GM12872 (cell line): ENCODE measurements at regions not wholly inside any gene's neighbourhood (a gene's known extent, or its start where the extent isn't known, plus 50 kb on each side); places are given as distances from the start of the nearest gene placed in this dataset.

Experiments used
- CTCF ChIP-seq: IDR thresholded peaks from 3 replicates; pipeline ENCODE4 v1.5.1; 2011; ENCODE audit warnings: low read depth, mild to moderate bottlenecking, low read length, moderate library complexity; ENCODE audit not compliant: insufficient read depth

- TF ChIP-seq CTCF: no peak
Measured at GRCh38 chr4:32129967-32130366, 1409.8 kb downstream of the PCDH7 start.

DNA sequence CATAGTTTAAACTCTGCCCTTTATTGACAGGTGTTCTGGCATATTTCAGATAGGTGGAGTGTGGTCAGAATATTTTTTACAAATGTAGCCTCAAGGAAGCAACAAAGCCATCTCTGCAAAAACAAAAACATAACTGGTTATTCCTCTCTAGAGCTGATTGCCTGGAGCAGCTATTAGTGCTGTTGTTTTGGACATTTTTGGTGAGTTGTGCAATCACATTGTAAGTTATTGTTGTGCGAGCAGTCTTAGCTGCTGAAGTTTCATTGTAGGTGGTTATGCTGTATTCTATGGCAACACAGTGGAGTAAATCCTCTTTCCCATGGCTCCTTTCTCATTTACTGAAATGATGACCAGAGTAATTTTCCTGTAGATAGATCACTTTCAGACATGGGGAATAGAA, 1413.0 kb downstream of the PCDH7 start:
- TF ChIP-seq CTCF: no peak

- no peak for TF ChIP-seq CTCF
Measured at GRCh38 chr4:32133734-32134133, 1413.6 kb downstream of the PCDH7 start.

DNA sequence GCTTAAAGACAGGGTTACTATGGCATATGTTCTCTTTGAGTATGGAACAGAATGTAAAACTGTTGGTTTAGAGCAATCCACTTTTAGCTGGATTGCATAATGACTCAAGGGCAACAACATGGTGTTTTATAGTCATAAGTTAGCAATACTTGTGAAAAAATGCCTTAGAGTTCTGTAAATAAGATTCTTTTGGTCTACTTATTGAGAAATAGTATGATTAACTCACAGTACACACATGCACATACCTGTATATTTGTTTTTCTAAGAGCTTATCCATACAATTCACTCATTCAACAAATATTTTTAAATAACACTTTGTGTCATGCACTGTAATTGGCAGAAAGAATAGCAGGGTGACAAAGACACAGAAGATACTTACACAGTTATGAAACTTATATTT, 1415.5 kb downstream of the PCDH7 start:
- no peak for TF ChIP-seq CTCF

DNA sequence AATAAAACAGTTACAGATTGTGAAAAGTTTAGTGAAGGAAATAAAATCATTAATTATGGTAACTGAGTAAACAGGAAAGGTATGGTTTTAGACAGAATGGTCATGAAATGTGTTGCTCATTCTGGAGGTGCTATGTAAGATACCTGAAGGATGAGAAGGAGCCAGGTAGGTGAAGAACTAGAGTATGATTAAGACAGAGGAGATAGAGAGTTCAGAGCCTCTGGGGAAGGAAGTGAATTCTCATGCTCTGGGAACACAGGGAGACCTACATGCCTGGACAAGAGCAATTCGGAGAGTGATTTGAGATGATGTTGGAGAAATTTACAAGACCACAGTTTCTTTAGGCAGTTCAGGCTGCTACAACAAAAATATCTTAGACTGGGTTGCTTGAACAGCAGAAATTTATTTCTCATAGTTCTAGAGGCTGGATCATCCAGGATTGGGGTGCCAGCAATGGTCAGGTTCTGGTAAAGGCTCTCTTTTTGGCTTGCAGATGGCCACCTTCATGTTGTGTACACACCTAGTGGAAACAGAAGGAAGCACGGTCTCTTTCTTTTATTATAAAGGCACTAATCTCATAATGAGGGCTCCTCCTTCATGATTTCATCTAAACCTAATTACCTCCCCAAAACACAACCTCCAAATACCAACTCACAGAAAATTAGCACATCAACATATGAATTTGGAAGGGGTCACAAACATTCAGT, 1416.1 kb downstream of the PCDH7 start:
- TF ChIP-seq CTCF: no peak

- TF ChIP-seq CTCF: no peak
Measured at GRCh38 chr4:32140636-32141035, 1420.5 kb downstream of the PCDH7 start.

DNA sequence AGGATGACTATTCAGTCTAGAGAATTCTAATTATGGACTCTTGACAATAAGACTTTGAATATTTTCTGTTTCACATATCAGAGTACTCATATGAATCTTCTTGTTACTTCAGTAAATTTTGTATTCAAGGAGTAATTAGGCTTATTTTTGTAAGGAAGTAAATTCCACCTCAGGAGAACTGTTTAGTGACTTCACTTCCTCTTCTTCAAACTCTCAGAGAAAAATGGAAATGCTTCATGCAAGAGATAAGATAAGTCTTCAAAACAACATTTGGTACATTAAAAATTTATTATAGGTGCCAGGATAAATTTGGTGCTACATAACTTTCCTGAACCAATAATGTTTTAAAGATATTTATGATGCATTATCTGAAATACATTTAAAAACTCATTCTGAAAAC, 1421.9 kb downstream of the PCDH7 start:
- TF ChIP-seq CTCF: no peak
